ENCODE measurements at regions not wholly inside any gene's neighbourhood (a gene's known extent, or its start where the extent isn't known, plus 50 kb on each side); places are given as distances from the start of the nearest gene placed in this dataset.

- TF ChIP-seq CTCF (IDR thresholded peaks at IDR 0.05) = no peak
- no peak for TF ChIP-seq POLR2A (IDR thresholded peaks at IDR 0.05)
These were observed 133.2 kb upstream of the TOPAZ1 start for GRCh38 chr3:44108481-44108880.
